ENCODE measurements at regions not wholly inside any gene's neighbourhood (a gene's known extent, or its start where the extent isn't known, plus 50 kb on each side); places are given as distances from the start of the nearest gene placed in this dataset.

- TF ChIP-seq ZMAT4 (CRISPR knock-in tag; IDR thresholded peaks at IDR 0.05) (no peak), CBFB (CRISPR knock-in tag; IDR thresholded peaks at IDR 0.05; ENCODE audit: low read depth) (no peak), CDX4 (CRISPR knock-in tag; IDR thresholded peaks at IDR 0.05; ENCODE audit: borderline replicate concordance) (no peak), ZNF263 (CRISPR knock-in tag; IDR thresholded peaks at IDR 0.05; ENCODE audit: low read depth) (no peak), ZNF425 (CRISPR knock-in tag; conservative IDR thresholded peaks at IDR 0.05) (no peak), ATF6 (CRISPR knock-in tag; IDR thresholded peaks at IDR 0.05) (no peak), CREM (CRISPR knock-in tag; IDR thresholded peaks at IDR 0.05) (no peak), ZNF512 (CRISPR knock-in tag; IDR thresholded peaks at IDR 0.05; ENCODE audit: borderline replicate concordance) (no peak), ELF4 (CRISPR knock-in tag; IDR thresholded peaks at IDR 0.05; ENCODE audit: low read depth) (no peak), MLX (CRISPR knock-in tag; IDR thresholded peaks at IDR 0.05) (no peak), NFATC4 (CRISPR knock-in tag; IDR thresholded peaks at IDR 0.05) (no peak)
Measured at GRCh38 chr12:127912035-127912665, 354.8 kb upstream of the TMEM132C start (continued).

- peaks cover 70% of the 10 kb centered on the region for H3K9me3 Mint-ChIP-seq
- H3K36me3 Mint-ChIP-seq, result peaks cover 46% of the 10 kb centered on the region
- no peak overlapping the region for H3K27ac Mint-ChIP-seq
- ATAC-seq (no peak), DNase-seq (ENCODE audit: low spot score) (no peak)
- peaks cover 5% of the 10 kb centered on the region for H3K27me3 Mint-ChIP-seq (ENCODE audit: low read depth)
- CTCF ChIA-PET, result no interaction called here
- H3K4me1 Mint-ChIP-seq, result no peaks in the 10 kb centered on the region
- POLR2A ChIA-PET, result interaction anchor here (0.7 kb wide), 1 partner anchor 619 kb away, joined by 3 read pairs; no protein-coding TSS in a partner anchor
- H3K4me3 Mint-ChIP-seq, result no peak overlapping the region
- TF ChIP-seq E2F5 (CRISPR knock-in tag; IDR thresholded peaks at IDR 0.05) (no peak), ZBTB43 (CRISPR knock-in tag; IDR thresholded peaks at IDR 0.05) (no peak), NFE2L1 (CRISPR knock-in tag; IDR thresholded peaks at IDR 0.05) (no peak), ESRRA (CRISPR knock-in tag; IDR thresholded peaks at IDR 0.05; ENCODE audit: borderline replicate concordance) (no peak), GTF2I (CRISPR knock-in tag; conservative IDR thresholded peaks at IDR 0.05) (no peak), MLX (CRISPR knock-in tag; IDR thresholded peaks at IDR 0.05) (no peak), ARID4B (CRISPR knock-in tag; IDR thresholded peaks at IDR 0.05; ENCODE audit: borderline replicate concordance) (no peak), E2F4 (CRISPR knock-in tag; IDR thresholded peaks at IDR 0.05; ENCODE audit: borderline replicate concordance, low read depth) (no peak), ZNF263 (CRISPR knock-in tag; IDR thresholded peaks at IDR 0.05; ENCODE audit: low read depth) (no peak)
Measured at GRCh38 chr12:127923501-127923900, 343.5 kb upstream of the TMEM132C start.
